Mesothelial cell of epicardium (in vitro differentiated cells): ENCODE measurements at regions not wholly inside any gene's neighbourhood (a gene's known extent, or its start where the extent isn't known, plus 50 kb on each side); places are given as distances from the start of the nearest gene placed in this dataset.
"Not testable (repeated sequence)": the region's sequence is repeated elsewhere in the genome, so short reads cannot be mapped to it uniquely, and the experiment has no call there.

Experiments used
- DNase-seq, 2 experiments: peaks; one replicate each; pipeline ENCODE4 v3.0.0; 2021; ENCODE audit warnings: low spot score in 2 of 2; ENCODE audit not compliant: unreplicated experiment in 2 of 2
- H3K27ac Mint-ChIP-seq: 2 replicates; pipeline ENCODE4 v1.8.0; 2021; ENCODE audit warnings: mixed read lengths
- H3K27me3 Mint-ChIP-seq: 2 replicates; pipeline ENCODE4 v1.8.0; 2021; ENCODE audit warnings: low read depth, mixed read lengths
- H3K36me3 Mint-ChIP-seq: 2 replicates; pipeline ENCODE4 v1.8.0; 2021; ENCODE audit warnings: mixed read lengths
- H3K4me1 Mint-ChIP-seq: 2 replicates; pipeline ENCODE4 v1.8.0; 2021; ENCODE audit warnings: mixed read lengths
- H3K4me3 Mint-ChIP-seq: 2 replicates; pipeline ENCODE4 v1.8.0; 2021; ENCODE audit warnings: mild to moderate bottlenecking, moderate library complexity, mixed read lengths
- H3K9me3 Mint-ChIP-seq: 2 replicates; pipeline ENCODE4 v1.8.0; 2021; ENCODE audit warnings: mixed read lengths
- CTCF ChIP-seq: fragments of 200-600 bp; sonication (generic); IDR thresholded peaks from one replicate; pipeline ENCODE4 v1.5.0; 2021; ENCODE audit warnings: antibody characterized with exemption; ENCODE audit not compliant: unreplicated experiment

- Mint-ChIP-seq H3K4me3 (no peak overlapping the region), H3K9me3 (no peaks in the 10 kb centered on the region), H3K27ac (no peak overlapping the region), H3K4me1 (peaks cover 16% of the 10 kb centered on the region), H3K27me3 (no peaks in the 10 kb centered on the region), H3K36me3 (no peaks in the 10 kb centered on the region)
- no peak for TF ChIP-seq CTCF
- no peak for DNase-seq
Measured at GRCh38 chr7:118855290-118855689, 630.8 kb downstream of the ANKRD7 start.

- H3K27me3 Mint-ChIP-seq, result no peaks in the 10 kb centered on the region
Measured at GRCh38 chr7:118858651-118859149, 634.2 kb downstream of the ANKRD7 start.

GRCh38 chr7:118861581-118861980, 637.1 kb downstream of the ANKRD7 start:
- no peaks in the 10 kb centered on the region for H3K27me3 Mint-ChIP-seq
- H3K4me1 Mint-ChIP-seq, result peaks cover 8% of the 10 kb centered on the region
- H3K36me3 Mint-ChIP-seq, result no peaks in the 10 kb centered on the region
- H3K4me3 Mint-ChIP-seq, result no peak overlapping the region
- no peak for DNase-seq
- H3K27ac Mint-ChIP-seq, result no peak overlapping the region
- TF ChIP-seq CTCF, result no peak
- no peaks in the 10 kb centered on the region for H3K9me3 Mint-ChIP-seq

More at GRCh38 chr7:118858651-118859149, 634.2 kb downstream of the ANKRD7 start:
- no peak for TF ChIP-seq CTCF
- H3K4me3 Mint-ChIP-seq, result no peak overlapping the region
- peaks cover 19% of the 10 kb centered on the region for H3K4me1 Mint-ChIP-seq
- no peaks in the 10 kb centered on the region for H3K36me3 Mint-ChIP-seq
- H3K27ac Mint-ChIP-seq, result no peak overlapping the region
- DNase-seq, result no peak
- H3K9me3 Mint-ChIP-seq, result no peaks in the 10 kb centered on the region

GRCh38 chr7:118862740-118863139, 638.2 kb downstream of the ANKRD7 start:
- Mint-ChIP-seq H3K27ac (no peak overlapping the region), H3K36me3 (no peaks in the 10 kb centered on the region), H3K9me3 (no peaks in the 10 kb centered on the region), H3K27me3 (no peaks in the 10 kb centered on the region), H3K4me1 (peaks cover 5% of the 10 kb centered on the region), H3K4me3 (no peak overlapping the region)
- TF ChIP-seq CTCF, result no peak
- no peak for DNase-seq

- H3K27me3 Mint-ChIP-seq, result no peaks in the 10 kb centered on the region
- no peak for DNase-seq
- no peak overlapping the region for H3K27ac Mint-ChIP-seq
- H3K36me3 Mint-ChIP-seq, result no peaks in the 10 kb centered on the region
- no peak overlapping the region for H3K4me3 Mint-ChIP-seq
- H3K9me3 Mint-ChIP-seq, result no peaks in the 10 kb centered on the region
- no peak for TF ChIP-seq CTCF
- peaks cover 10% of the 10 kb centered on the region for H3K4me1 Mint-ChIP-seq
Measured at GRCh38 chr7:118863966-118864365, 639.5 kb downstream of the ANKRD7 start.

GRCh38 chr7:118867860-118868259, 643.4 kb downstream of the ANKRD7 start:
- no peaks in the 10 kb centered on the region for H3K36me3 Mint-ChIP-seq
- no peak for TF ChIP-seq CTCF
- no peak for DNase-seq
- H3K4me1 Mint-ChIP-seq, result peaks cover 37% of the 10 kb centered on the region
- no peak overlapping the region for H3K4me3 Mint-ChIP-seq
- H3K9me3 Mint-ChIP-seq, result no peaks in the 10 kb centered on the region
- H3K27me3 Mint-ChIP-seq, result no peaks in the 10 kb centered on the region
- no peak overlapping the region for H3K27ac Mint-ChIP-seq

- not testable (repeated sequence) for H3K27me3 Mint-ChIP-seq, H3K4me3 Mint-ChIP-seq, DNase-seq, H3K9me3 Mint-ChIP-seq, H3K36me3 Mint-ChIP-seq
- peaks cover 42% of the 10 kb centered on the region for H3K4me1 Mint-ChIP-seq
- H3K27ac Mint-ChIP-seq, result peak overlapping the region; percentile 28
Measured at GRCh38 chr7:118869141-118869540, 644.6 kb downstream of the ANKRD7 start.
